PC-9 (cell line): ENCODE measurements at regions not wholly inside any gene's neighbourhood (a gene's known extent, or its start where the extent isn't known, plus 50 kb on each side); places are given as distances from the start of the nearest gene placed in this dataset.

ENCODE experiments used
- BruUV-seq: library from RNA; stranded (reverse); fragments of 400-500 nt; replicated peaks from 2 replicates; lab custom pipeline; 2021; lab: Mats Ljungman, UMichigan
- CTCF ChIA-PET: fragments of 300-600 bp; sonication (Branson Sonifier 250); formaldehyde crosslinking; loops from one replicate; lab custom pipeline; 2022; ENCODE audit warnings: antibody characterized with exemption; lab: Charles Lee
- POLR2A ChIA-PET: fragments of 300-600 bp; sonication (Branson Sonifier 250); formaldehyde crosslinking; loops from one replicate; lab custom pipeline; 2022; ENCODE audit warnings: antibody characterized with exemption; ENCODE audit not compliant: unreplicated experiment; lab: Charles Lee
- DNase-seq, 2 experiments: peaks; one replicate each; pipeline versions ENCODE4 v3.0.0 to v3.0.0-alpha.2; 2015 to 2022; ENCODE audit warnings: mixed read lengths in 1 of 2
- H2AFZ ChIP-seq: fragments of 200-600 bp; sonication (generic); 2 replicates; pipeline ENCODE4 v1.8.1; 2017; ENCODE audit warnings: antibody characterized with exemption
- H3F3A ChIP-seq: fragments of 200-600 bp; sonication (generic); 2 replicates; pipeline ENCODE4 v1.8.1; 2017; ENCODE audit warnings: antibody characterized with exemption, mild to moderate bottlenecking, low read depth; ENCODE audit not compliant: insufficient read depth
- H3K27ac ChIP-seq: fragments of 200-600 bp; sonication (generic); 2 replicates; pipeline ENCODE4 v1.6.1; 2016; ENCODE audit warnings: mixed run types
- H3K27me3 ChIP-seq: fragments of 200-600 bp; sonication (generic); 2 replicates; pipeline ENCODE4 v1.6.1; 2016; ENCODE audit warnings: low read depth, mixed run types; ENCODE audit not compliant: insufficient read depth
- H3K36me3 ChIP-seq: fragments of 200-600 bp; sonication (generic); 2 replicates; pipeline ENCODE4 v1.6.1; 2016; ENCODE audit warnings: low read depth, mixed run types
- H3K4me1 ChIP-seq: fragments of 200-600 bp; sonication (generic); replicated peaks from 2 replicates; pipeline ENCODE4 v1.6.1; 2016; ENCODE audit warnings: mixed run types; ENCODE audit not compliant: insufficient read depth
- H3K4me2 ChIP-seq: fragments of 200-600 bp; sonication (generic); 2 replicates; pipeline ENCODE4 v1.6.1; 2017; ENCODE audit warnings: mixed run types
- H3K4me3 ChIP-seq: fragments of 200-600 bp; sonication (generic); 2 replicates; pipeline ENCODE4 v1.6.1; 2016; ENCODE audit warnings: mixed run types
- H3K79me2 ChIP-seq: fragments of 200-600 bp; sonication (generic); 2 replicates; pipeline ENCODE4 v1.6.1; 2017; ENCODE audit warnings: low read depth, mixed run types
- H3K9me2 ChIP-seq: fragments of 200-600 bp; sonication (generic); 2 replicates; pipeline ENCODE4 v1.8.1; 2017; ENCODE audit warnings: mild to moderate bottlenecking; ENCODE audit not compliant: insufficient read depth
- H3K9me3 ChIP-seq: fragments of 200-600 bp; sonication (generic); 2 replicates; pipeline ENCODE4 v1.8.1; 2016; ENCODE audit warnings: low read depth; ENCODE audit not compliant: insufficient read depth
- H4K20me1 ChIP-seq: fragments of 200-600 bp; sonication (generic); 2 replicates; pipeline ENCODE4 v1.8.1; 2017; ENCODE audit not compliant: insufficient read depth
- EZH2 ChIP-seq: fragments of 200-600 bp; sonication (generic); IDR thresholded peaks from 2 replicates; pipeline ENCODE4 v1.8.0; 2017; ENCODE audit warnings: antibody characterized with exemption, low read depth
- intact Hi-C: fragments of 100-400 bp; cut with micrococcal nuclease; formaldehyde crosslinking; loops from one replicate; pipeline ENCODE4 v1.10.0; 2022; ENCODE audit not compliant: unreplicated experiment
- TF ChIP-seq, protein P1 (sequence below): fragments of 200-600 bp; sonication (generic); conservative IDR thresholded peaks from 2 replicates; pipeline ENCODE4 v1.6.1; 2017; ENCODE audit warnings: mixed run types, antibody characterized with exemption, mild to moderate bottlenecking, moderate library complexity

DNA sequence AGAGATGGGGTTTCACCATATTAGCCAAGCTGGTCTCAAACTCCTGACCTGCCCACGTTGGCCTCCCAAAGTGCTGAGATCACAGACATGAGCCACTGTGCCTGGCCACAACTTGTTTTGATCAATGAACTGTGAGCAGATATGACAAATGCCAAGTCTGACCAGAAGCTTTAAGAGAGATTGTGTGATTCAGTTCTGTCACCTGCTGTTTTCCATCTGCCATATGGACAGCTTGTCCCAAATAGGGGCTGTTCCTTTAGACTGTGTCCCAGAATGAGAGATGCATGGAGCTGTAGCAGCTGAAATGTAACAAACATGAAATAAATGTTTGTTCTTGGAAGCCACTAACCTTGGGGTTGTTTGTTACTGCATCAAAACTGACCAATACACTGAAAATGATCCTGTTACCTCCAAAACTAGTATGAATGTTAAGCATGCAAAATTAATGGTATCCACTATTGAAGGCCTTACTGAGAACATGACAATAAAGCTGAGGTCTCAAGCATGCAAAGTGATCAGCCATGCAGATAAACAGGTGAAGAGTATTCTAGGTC is 65.9 kb upstream of the MED13L start:
- Histone ChIP-seq H3K4me1 (peaks cover 13% of the 10 kb centered on the region; the same call in 1 of the 2 replicates), H3K79me2 (no peaks in the 10 kb centered on the region), H2AFZ (no peak overlapping the region), H3K9me2 (no peaks in the 10 kb centered on the region), H4K20me1 (no peaks in the 10 kb centered on the region), H3K36me3 (no peaks in the 10 kb centered on the region), H3K9me3 (no peaks in the 10 kb centered on the region), H3K4me2 (no peak overlapping the region), H3K27me3 (no peaks in the 10 kb centered on the region), H3K4me3 (no peak overlapping the region), H3F3A (peaks cover 13% of the 10 kb centered on the region; the same call in 1 of the 2 replicates), H3K27ac (no peak overlapping the region)
- intact Hi-C loops: no loop called here
- no peak for DNase-seq
- CTCF ChIA-PET: no interaction called here
- POLR2A ChIA-PET: no interaction called here
- no peak for TF ChIP-seq EZH2
- TF ChIP-seq, protein P1, sequence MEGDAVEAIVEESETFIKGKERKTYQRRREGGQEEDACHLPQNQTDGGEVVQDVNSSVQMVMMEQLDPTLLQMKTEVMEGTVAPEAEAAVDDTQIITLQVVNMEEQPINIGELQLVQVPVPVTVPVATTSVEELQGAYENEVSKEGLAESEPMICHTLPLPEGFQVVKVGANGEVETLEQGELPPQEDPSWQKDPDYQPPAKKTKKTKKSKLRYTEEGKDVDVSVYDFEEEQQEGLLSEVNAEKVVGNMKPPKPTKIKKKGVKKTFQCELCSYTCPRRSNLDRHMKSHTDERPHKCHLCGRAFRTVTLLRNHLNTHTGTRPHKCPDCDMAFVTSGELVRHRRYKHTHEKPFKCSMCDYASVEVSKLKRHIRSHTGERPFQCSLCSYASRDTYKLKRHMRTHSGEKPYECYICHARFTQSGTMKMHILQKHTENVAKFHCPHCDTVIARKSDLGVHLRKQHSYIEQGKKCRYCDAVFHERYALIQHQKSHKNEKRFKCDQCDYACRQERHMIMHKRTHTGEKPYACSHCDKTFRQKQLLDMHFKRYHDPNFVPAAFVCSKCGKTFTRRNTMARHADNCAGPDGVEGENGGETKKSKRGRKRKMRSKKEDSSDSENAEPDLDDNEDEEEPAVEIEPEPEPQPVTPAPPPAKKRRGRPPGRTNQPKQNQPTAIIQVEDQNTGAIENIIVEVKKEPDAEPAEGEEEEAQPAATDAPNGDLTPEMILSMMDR: no peak
- BruUV-seq: no TSS peak

DNA sequence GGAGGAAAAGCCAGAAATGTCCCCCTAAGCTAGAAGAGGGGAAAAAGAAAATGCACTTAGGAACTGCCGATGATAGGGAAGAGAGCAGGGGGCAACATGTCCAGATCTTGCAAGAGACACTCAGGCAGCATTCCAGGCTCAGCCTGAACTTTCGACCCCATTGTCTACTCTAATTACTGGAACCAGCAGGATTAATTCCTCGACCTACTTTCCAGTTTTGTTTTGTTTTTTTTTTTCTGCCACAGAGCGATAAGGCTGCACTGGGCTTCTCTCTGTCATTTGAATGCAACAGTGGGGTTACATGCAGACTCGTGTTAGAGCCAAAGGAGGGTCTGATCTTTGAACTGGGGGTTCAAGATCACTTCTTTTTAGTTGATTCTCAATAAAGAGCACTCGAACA is 68.7 kb upstream of the MED13L start:
- no peaks in the 10 kb centered on the region for H3K9me3 ChIP-seq
- intact Hi-C loops: no loop called here
- H3K4me2 ChIP-seq: no peak overlapping the region
- H3K27ac ChIP-seq: no peak overlapping the region
- H3K36me3 ChIP-seq: no peaks in the 10 kb centered on the region
- DNase-seq: no peak
- BruUV-seq: no TSS peak
- H3K79me2 ChIP-seq: no peaks in the 10 kb centered on the region
- no peaks in the 10 kb centered on the region for H4K20me1 ChIP-seq
- no peak for TF ChIP-seq EZH2
- TF ChIP-seq, protein P1: no peak
- H3F3A ChIP-seq: peaks cover 13% of the 10 kb centered on the region; the same call in 1 of the 2 replicates
- CTCF ChIA-PET: no interaction called here
- peaks cover 13% of the 10 kb centered on the region; the same call in 1 of the 2 replicates for H3K4me1 ChIP-seq
- H2AFZ ChIP-seq: no peak overlapping the region
- H3K27me3 ChIP-seq: no peaks in the 10 kb centered on the region
- no peaks in the 10 kb centered on the region for H3K9me2 ChIP-seq
- POLR2A ChIA-PET: no interaction called here
- H3K4me3 ChIP-seq: no peak overlapping the region

DNA sequence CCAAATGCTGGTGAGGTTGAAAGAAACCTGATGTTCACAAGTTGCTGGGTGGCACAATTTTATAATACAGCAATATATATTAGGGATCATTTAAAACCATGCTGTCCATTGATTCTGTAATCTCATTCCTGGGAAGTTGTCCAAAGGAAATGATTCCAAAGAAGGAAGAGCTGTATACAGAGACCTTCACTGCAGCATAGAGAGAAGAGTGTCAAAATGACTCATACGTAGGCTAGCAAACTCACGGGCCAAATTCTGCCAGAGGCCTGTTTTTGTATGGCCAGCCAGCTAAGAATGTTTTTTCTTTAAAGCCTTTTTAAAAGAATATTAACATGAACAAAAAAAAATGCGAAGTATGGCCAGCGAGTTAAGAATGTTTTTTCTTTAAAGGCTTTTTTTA is 69.2 kb upstream of the MED13L start:
- no peak for TF ChIP-seq EZH2
- TF ChIP-seq, protein P1: no peak
- POLR2A ChIA-PET: interaction anchor here (0.7 kb wide), 1 partner anchor 297 kb away, joined by 10 read pairs; no protein-coding TSS in a partner anchor
- Histone ChIP-seq H3F3A (peaks cover 13% of the 10 kb centered on the region; the same call in 1 of the 2 replicates), H3K4me1 (peaks cover 13% of the 10 kb centered on the region; the same call in 1 of the 2 replicates), H3K27me3 (no peaks in the 10 kb centered on the region), H3K9me3 (no peaks in the 10 kb centered on the region), H4K20me1 (no peaks in the 10 kb centered on the region), H3K4me3 (no peak overlapping the region), H3K79me2 (no peaks in the 10 kb centered on the region), H2AFZ (no peak overlapping the region), H3K4me2 (0 out of 2 replicates have a peak overlapping the region, but pooled peaks have one; percentile 17), H3K9me2 (no peaks in the 10 kb centered on the region), H3K27ac (no peak overlapping the region), H3K36me3 (no peaks in the 10 kb centered on the region)
- peak; percentile 23 to 43 for DNase-seq
- BruUV-seq: no TSS peak
- CTCF ChIA-PET: interaction anchor here (0.6 kb wide), 1 partner anchor 351 kb away, joined by 3 read pairs; no protein-coding TSS in a partner anchor
- intact Hi-C loops: no loop called here
